Lower lobe of right lung (tissue), 2 donors: ENCODE measurements at regions not wholly inside any gene's neighbourhood (a gene's known extent, or its start where the extent isn't known, plus 50 kb on each side); places are given as distances from the start of the nearest gene placed in this dataset.
"Not testable (repeated sequence)": the region's sequence is repeated elsewhere in the genome, so short reads cannot be mapped to it uniquely, and the experiment has no call there.

ENCODE experiments used
- ATAC-seq, 2 donors: fragments of 200-7000 bp; cut with Tn5 transposase; one replicate each; pipeline ENCODE4 v1.9.1; 2020 to 2022; ENCODE audit warnings: mild to moderate bottlenecking in 2 of 2, moderate library complexity in 2 of 2
- DNase-seq: peaks from one replicate; pipeline ENCODE4 v3.0.0-alpha.2; 2020
- H3K27ac ChIP-seq: fragments of 200-600 bp; one replicate; pipeline ENCODE4 v1.8.0; 2022
- H3K27me3 ChIP-seq: fragments of 200-600 bp; one replicate; pipeline ENCODE4 v1.8.0; 2022; ENCODE audit warnings: low read depth
- H3K36me3 ChIP-seq: fragments of 200-600 bp; one replicate; pipeline ENCODE4 v1.8.0; 2022; ENCODE audit warnings: mild to moderate bottlenecking
- H3K4me1 ChIP-seq: fragments of 200-600 bp; one replicate; pipeline ENCODE4 v1.8.0; 2022
- H3K4me3 ChIP-seq: fragments of 200-600 bp; one replicate; pipeline ENCODE4 v1.8.0; 2022; ENCODE audit warnings: mild to moderate bottlenecking
- H3K9me3 ChIP-seq: fragments of 200-600 bp; one replicate; pipeline ENCODE4 v1.8.0; 2022
- intact Hi-C: fragments of 100-400 bp; cut with DNase I; formaldehyde crosslinking; loops from one replicate; pipeline ENCODE4 v1.11.0; 2022
- TF ChIP-seq, protein P1 (sequence below): fragments of 200-600 bp; IDR thresholded peaks from one replicate; pipeline ENCODE4 v1.8.0; 2022; ENCODE audit warnings: antibody characterized with exemption, mild to moderate bottlenecking
- donor health status: DM: no; HTN: yes; CAD: no; lungs with severe emphysema.

DNA sequence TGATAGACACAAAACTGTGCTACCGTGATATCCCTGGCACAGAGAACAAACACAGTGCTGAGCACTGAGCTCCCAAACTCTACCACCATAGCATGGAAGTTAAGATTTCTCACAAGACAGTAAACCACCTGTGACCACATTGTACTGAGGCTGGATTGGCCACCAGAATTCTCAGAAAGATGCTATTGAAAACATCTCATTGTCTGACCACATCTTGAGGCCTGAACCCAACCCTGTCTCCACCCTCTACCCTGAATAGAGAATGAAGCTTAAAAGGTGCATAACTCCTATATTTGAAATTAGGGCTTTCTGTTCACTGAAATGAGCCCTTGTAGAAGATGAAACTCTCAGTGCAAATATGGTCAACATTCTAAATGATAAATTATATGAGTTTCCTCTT lies 281.3 kb upstream of the NPAP1 start:
- intact Hi-C loops = no loop called here
- ATAC-seq = no peak
- H3K27ac ChIP-seq = no peak overlapping the region
- DNase-seq = no peak
- H3K36me3 ChIP-seq = no peaks in the 10 kb centered on the region
- H3K27me3 ChIP-seq = no peaks in the 10 kb centered on the region
- no peaks in the 10 kb centered on the region for H3K4me1 ChIP-seq
- no peaks in the 10 kb centered on the region for H3K9me3 ChIP-seq
- TF ChIP-seq, protein P1, sequence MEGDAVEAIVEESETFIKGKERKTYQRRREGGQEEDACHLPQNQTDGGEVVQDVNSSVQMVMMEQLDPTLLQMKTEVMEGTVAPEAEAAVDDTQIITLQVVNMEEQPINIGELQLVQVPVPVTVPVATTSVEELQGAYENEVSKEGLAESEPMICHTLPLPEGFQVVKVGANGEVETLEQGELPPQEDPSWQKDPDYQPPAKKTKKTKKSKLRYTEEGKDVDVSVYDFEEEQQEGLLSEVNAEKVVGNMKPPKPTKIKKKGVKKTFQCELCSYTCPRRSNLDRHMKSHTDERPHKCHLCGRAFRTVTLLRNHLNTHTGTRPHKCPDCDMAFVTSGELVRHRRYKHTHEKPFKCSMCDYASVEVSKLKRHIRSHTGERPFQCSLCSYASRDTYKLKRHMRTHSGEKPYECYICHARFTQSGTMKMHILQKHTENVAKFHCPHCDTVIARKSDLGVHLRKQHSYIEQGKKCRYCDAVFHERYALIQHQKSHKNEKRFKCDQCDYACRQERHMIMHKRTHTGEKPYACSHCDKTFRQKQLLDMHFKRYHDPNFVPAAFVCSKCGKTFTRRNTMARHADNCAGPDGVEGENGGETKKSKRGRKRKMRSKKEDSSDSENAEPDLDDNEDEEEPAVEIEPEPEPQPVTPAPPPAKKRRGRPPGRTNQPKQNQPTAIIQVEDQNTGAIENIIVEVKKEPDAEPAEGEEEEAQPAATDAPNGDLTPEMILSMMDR = no peak
- H3K4me3 ChIP-seq = no peak overlapping the region

DNA sequence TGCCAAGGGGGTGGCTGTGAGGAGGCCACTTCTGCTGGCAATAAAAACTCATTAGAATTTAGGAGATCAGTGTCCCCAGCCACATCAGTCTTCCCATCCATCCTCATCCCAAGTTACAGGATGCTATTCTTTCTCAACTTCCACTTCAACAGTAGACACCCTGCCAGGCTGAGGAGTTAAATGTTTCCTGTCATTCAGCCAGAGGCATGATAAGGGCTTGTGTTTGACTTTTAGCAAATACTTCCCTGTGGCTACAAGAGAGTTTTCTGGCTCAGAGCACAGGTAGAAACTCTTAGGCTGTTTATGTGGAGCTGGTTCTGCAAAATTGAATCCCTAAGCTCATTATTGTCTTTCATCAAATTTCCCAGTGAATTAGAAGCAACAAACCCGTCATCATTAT lies 262.9 kb upstream of the NPAP1 start:
- H3K9me3 ChIP-seq, H3K4me3 ChIP-seq, H3K27me3 ChIP-seq, intact Hi-C loops, H3K4me1 ChIP-seq, H3K27ac ChIP-seq, DNase-seq, H3K36me3 ChIP-seq, ATAC-seq: not testable (repeated sequence)

DNA sequence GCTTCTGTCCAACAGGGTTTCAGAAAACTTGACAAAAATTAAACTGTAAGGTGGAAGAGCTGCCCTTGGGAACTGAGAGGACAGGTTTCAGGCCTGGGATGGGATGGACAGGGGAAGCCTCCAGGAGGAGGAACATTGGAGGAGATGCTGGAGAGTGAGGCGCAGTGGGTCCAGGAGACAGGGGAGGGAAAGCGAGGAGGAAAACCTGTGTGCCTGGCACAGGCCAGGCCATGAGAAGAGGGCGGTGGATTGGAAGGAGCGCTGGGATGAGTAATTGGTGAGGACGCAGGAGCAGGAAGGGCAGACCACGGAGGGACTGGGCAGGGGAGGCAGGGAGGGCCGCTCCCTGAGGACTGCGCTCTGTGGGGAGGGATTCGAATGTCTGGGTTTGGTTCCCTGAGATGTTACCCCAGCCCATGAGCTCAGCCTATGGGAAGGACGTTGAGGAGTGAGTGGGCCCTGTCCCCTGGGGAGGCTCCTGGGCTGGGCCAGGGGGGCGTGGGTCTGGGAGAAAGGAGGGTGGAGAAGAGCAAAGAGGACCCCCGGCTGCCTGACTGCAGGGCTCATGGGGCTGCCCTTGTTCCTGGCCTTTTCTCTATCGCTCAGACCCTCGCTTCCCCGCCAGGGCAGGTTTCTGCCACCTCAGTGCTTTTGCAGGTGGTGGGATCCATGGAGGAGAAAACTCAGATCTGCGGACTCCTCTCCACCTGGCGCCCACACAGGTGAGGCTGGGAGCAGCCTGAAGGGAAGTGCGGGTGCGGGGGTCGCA lies 249.1 kb upstream of the NPAP1 start:
- H3K4me1 ChIP-seq, H3K4me3 ChIP-seq, H3K36me3 ChIP-seq, ATAC-seq, H3K27me3 ChIP-seq, H3K9me3 ChIP-seq, DNase-seq, H3K27ac ChIP-seq, intact Hi-C loops: not testable (repeated sequence)

DNA sequence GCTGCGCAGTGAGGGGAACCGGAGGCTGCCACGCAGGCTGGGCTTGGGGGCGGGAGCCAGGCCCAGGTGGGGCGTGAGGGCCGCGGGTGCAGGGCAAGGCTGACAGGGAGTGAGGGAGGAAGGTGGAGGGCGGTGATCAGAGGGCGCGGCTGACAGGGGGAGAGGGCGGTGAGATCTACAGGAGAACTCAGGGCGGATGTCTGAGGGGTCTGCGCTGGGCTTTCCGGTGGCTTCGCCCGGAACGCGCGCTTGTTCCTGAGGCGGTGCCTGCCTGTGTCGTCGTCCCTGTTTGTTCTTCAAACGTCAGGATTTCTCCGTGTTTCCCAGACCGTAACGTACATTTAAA lies 248.5 kb upstream of the NPAP1 start:
- H3K27me3 ChIP-seq, H3K27ac ChIP-seq, DNase-seq, H3K4me1 ChIP-seq, H3K4me3 ChIP-seq, H3K36me3 ChIP-seq, H3K9me3 ChIP-seq, intact Hi-C loops: not testable (repeated sequence)
- ATAC-seq = peak in 1 of 2 donors; percentile 37

DNA sequence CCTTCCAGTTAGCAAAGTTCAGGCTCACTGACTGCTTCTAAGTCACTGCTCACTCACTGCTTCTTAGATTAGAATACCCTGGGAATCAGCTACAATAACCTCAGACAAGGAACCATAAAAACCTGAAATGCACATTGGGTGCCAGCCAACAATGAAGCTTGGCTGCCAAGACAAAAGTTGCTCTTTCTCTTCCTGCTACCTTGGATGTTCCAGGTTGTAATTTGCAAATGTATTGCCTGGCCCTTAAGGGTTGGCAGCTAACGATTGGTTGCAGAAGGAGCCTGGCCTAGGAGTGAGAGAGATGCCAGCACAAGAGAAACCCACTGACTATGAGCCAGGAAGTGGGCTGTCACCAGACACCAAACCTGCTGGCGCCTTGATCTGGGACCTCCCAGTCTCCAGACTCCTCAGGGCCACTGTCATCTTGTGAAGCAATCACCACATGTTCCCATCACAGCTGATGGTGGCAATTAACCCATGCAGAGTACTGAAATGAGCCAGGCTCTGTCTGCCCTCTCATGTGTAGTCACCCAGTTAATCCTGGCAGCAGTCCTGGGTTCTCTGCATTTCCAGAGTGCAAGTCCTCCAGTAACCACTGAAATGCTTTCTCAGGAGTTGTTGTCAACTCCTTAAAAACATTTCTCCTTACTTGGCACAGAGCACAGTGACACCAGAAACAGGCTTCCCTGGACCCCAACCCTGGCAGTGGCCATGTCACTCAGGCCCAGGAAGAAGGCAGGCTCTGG lies 240.3 kb upstream of the NPAP1 start:
- intact Hi-C loops, H3K27me3 ChIP-seq, DNase-seq, H3K36me3 ChIP-seq, H3K9me3 ChIP-seq, H3K4me3 ChIP-seq, H3K27ac ChIP-seq, H3K4me1 ChIP-seq: not testable (repeated sequence)
- peak in 1 of 2 donors; percentile 19 for ATAC-seq

DNA sequence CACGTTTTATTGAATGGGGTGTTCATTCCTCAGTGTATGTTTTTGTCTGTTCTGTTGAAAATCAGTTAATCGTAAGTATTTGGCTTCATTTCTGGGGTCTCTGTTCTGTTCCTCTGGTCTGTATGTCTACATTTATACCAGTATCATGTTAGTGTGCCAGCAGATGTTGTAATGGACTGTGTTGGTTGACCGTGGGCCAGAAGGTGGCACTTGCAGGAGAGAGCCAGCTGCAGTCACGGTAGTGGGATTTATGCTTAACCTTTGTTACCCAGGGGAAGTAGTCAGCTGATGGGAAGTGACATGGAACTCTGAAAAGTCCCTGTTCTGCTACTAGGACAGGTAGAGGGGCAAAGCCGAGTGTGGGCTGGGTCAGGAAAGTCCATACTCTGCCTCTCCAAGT lies 238.3 kb upstream of the NPAP1 start:
- H3K4me3 ChIP-seq, intact Hi-C loops, H3K9me3 ChIP-seq, H3K27ac ChIP-seq, H3K27me3 ChIP-seq, DNase-seq, H3K4me1 ChIP-seq, ATAC-seq, H3K36me3 ChIP-seq: not testable (repeated sequence)

DNA sequence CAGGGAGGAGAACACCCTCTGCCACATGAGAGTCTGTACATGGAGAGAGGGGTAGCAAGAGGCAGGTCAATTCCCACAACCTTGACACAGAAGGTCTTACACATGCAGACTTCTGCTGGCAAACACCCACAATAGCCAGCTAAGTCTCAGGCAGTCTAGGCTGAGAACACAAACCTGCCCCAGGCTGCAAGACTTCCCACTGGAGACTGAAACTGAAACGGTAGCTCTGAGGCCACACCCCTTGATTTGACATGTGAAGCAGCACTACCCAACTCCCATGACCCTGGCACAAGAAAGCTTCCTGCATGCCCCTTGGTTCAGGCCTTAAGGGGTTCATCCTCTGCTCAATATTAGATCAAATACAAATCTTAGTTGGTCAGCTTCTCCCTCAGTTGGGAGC lies 237.8 kb upstream of the NPAP1 start:
- intact Hi-C loops, H3K4me3 ChIP-seq, H3K9me3 ChIP-seq, DNase-seq, H3K27me3 ChIP-seq, H3K36me3 ChIP-seq, ATAC-seq, H3K27ac ChIP-seq, H3K4me1 ChIP-seq: not testable (repeated sequence)

DNA sequence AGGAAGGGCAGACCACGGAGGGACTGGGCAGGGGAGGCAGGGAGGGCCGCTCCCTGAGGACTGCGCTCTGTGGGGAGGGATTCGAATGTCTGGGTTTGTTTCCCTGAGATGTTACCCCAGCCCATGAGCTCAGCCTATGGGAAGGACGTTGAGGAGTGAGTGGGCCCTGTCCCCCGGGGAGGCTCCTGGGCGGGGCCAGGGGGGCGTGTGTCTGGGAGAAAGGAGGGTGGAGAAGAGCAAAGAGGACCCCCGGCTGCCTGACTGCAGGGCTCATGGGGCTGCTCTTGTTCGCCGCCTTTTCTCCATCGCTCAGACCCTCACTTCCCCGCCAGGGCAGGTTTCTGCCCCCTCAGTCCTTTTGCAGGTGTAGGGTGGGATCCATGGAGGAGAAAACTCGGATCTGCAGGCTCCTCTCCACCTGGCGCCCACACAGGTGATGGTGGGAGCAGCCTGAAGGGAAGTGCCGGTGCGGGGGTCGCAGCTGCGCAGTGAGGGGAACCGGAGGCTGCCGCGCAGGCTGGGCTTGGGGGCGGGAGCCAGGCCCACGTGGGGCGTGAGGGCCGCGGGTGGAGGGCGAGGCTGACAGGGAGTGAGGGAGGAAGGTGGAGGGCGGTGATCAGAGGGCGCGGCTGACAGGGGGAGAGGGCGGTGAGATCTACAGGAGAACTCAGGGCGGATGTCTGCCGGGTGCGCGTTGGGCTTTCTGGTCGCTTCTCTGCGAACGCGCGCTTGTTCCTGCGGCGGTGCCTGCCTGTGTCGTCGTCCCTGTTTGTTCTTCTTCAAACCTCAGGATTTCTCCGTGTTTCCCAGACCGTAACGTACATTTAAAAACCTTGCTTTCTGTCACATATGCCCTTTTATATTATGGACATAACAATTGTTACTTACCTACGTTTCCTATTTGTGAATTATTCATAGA lies 198.2 kb upstream of the NPAP1 start:
- H3K9me3 ChIP-seq, H3K27me3 ChIP-seq, H3K4me1 ChIP-seq, H3K27ac ChIP-seq, DNase-seq, intact Hi-C loops, H3K4me3 ChIP-seq, H3K36me3 ChIP-seq: not testable (repeated sequence)
- ATAC-seq = peak; percentile 25 to 40

DNA sequence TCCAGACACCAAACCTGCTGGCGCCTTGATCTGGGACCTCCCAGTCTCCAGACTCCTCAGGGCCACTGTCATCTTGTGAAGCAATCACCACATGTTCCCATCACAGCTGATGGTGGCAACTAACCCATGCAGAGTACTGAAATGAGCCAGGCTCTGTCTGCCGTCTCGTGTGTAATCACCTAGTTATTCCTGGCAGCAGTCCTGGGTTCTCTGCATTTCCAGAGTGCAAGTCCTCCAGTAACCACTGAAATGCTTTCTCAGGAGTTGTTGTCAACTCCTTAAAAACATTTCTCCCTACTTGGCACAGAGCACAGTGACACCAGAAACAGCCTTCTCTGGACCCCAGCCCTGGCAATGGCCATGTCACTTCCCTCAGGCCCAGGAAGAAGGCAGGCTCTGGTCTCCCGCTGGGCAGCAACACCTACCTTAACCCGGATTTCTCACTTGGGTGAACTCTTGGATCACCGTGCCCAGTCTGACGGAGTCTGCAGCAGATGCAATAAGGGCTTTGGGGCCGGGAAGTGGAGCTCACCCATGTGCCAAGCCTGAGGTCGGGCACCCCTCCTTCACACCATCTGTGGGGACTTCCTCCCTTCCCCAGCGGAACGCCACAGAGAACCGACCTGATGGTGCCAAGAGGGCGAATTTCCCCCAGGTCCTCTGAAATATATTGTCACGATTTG lies 189.5 kb upstream of the NPAP1 start:
- H3K9me3 ChIP-seq, H3K4me1 ChIP-seq, H3K36me3 ChIP-seq, H3K27ac ChIP-seq, H3K4me3 ChIP-seq, H3K27me3 ChIP-seq, ATAC-seq, intact Hi-C loops, DNase-seq: not testable (repeated sequence)

DNA sequence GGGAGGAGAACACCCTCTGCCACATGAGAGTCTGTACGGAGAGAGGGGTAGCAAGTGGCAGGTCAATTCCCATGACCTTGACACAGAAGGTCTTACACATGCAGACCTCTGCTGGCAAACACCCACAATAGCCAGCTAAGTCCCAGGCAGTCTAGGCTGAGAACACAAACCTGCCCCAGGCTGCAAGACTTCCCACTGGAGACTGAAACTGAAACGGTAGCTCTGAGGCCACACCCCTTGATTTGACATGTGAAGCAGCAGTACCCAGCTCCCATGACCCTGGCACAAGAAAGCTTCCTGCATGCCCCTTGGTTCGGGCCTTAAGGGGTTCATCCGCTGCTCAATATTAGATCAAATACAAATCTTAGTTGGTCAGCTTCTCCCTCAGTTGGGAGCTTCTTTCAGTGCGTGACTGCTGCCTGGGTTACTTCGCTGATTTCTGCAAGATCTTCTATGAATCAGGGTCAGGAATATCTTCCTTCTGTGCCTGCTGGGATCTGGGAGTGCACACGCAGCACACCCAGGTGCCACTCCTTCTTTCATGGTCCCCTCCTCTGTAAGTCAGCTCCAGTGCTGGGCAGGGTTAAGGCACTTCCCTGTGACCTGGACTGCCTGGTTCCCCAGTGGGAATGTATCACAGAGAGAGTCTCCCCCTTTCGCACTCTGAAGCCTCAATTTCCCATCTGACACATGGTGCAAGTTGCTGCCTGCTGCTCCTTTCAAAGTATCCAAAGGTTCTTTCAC lies 187.2 kb upstream of the NPAP1 start:
- H3K4me3 ChIP-seq, DNase-seq, H3K4me1 ChIP-seq, H3K27me3 ChIP-seq, H3K27ac ChIP-seq, intact Hi-C loops, H3K9me3 ChIP-seq, H3K36me3 ChIP-seq: not testable (repeated sequence)
- peak in 1 of 2 donors; percentile 29 for ATAC-seq

DNA sequence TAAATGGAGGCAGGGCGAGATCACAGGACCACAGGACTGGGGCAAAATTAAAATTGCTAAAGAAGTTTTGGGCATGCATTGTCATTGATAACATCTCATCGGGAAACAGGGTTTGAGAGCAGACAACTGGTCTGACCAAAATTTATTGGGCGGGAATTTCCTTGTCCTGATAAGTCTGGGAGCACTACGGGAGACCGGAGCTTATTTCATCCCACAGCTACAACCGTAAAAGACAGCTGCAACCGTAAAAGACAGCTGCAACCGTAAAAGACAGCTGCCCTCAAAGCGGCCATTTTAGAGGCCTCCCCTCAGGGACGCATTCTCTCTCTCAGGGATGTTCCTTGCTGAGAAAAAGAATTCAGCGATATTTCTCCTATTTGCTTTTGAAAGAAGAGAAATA lies 170.4 kb upstream of the NPAP1 start:
- H3K4me1 ChIP-seq, DNase-seq, intact Hi-C loops, H3K27ac ChIP-seq, H3K9me3 ChIP-seq, H3K36me3 ChIP-seq, ATAC-seq, H3K27me3 ChIP-seq, H3K4me3 ChIP-seq: not testable (repeated sequence)
